Adrenal gland (tissue), 5 donors: ENCODE measurements at regions not wholly inside any gene's neighbourhood (a gene's known extent, or its start where the extent isn't known, plus 50 kb on each side); places are given as distances from the start of the nearest gene placed in this dataset.

Experiments
- POLR2A ChIP-seq, 2 donors: fragments of 450-650 bp; IDR thresholded peaks; one replicate each; pipeline ENCODE4 v1.6.1; 2017; ENCODE audit warnings: antibody characterized with exemption in 2 of 2, mild to moderate bottlenecking in 2 of 2, moderate library complexity in 1 of 2
- TF ChIP-seq, protein P1 (sequence below), 6 experiments: fragments of 450-650 bp in 4 of 6; fragments of 200-600 bp in 2 of 6; sonication (generic) in 1 of 6; IDR thresholded peaks; 1 replicate in 5 of 6; 2 replicates in 1 of 6; pipeline versions ENCODE4 v1.5.1 to v1.8.0; 2016 to 2021; ENCODE audit warnings: antibody characterized with exemption in 6 of 6, mild to moderate bottlenecking in 2 of 6, moderate library complexity in 1 of 6
- donor health status: DM: no; HTN: no; CAD: no.

GRCh38 chr7:131000389-131000788 lies 266.4 kb upstream of the KLF14 start:
- TF ChIP-seq, protein P1, sequence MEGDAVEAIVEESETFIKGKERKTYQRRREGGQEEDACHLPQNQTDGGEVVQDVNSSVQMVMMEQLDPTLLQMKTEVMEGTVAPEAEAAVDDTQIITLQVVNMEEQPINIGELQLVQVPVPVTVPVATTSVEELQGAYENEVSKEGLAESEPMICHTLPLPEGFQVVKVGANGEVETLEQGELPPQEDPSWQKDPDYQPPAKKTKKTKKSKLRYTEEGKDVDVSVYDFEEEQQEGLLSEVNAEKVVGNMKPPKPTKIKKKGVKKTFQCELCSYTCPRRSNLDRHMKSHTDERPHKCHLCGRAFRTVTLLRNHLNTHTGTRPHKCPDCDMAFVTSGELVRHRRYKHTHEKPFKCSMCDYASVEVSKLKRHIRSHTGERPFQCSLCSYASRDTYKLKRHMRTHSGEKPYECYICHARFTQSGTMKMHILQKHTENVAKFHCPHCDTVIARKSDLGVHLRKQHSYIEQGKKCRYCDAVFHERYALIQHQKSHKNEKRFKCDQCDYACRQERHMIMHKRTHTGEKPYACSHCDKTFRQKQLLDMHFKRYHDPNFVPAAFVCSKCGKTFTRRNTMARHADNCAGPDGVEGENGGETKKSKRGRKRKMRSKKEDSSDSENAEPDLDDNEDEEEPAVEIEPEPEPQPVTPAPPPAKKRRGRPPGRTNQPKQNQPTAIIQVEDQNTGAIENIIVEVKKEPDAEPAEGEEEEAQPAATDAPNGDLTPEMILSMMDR (IDR thresholded peaks at IDR 0.05) = no peak
- TF ChIP-seq POLR2A (IDR thresholded peaks at IDR 0.05) = no peak
